Vagina (tissue), 2 donors: ENCODE measurements at regions not wholly inside any gene's neighbourhood (a gene's known extent, or its start where the extent isn't known, plus 50 kb on each side); places are given as distances from the start of the nearest gene placed in this dataset.

Experiments used
- DNase-seq, 2 donors: peaks; one replicate each; pipeline ENCODE4 v3.0.0-alpha.2; 2017; ENCODE audit errors: extremely low spot score in 2 of 2
- H3K27ac ChIP-seq: fragments of 200-600 bp; sonication (generic); one replicate; pipeline ENCODE4 v1.5.1; 2019
- H3K27me3 ChIP-seq: fragments of 200-600 bp; sonication (generic); one replicate; pipeline ENCODE4 v1.5.1; 2019
- H3K36me3 ChIP-seq, 2 donors: fragments of 200-600 bp; sonication (generic); one replicate each; pipeline ENCODE4 v1.5.1; 2017 to 2019
- H3K4me1 ChIP-seq: fragments of 200-600 bp; sonication (generic); one replicate; pipeline ENCODE4 v1.5.1; 2019
- H3K4me3 ChIP-seq, 2 donors: fragments of 200-600 bp; sonication (generic); 1 replicate in 1 of 2; 2 replicates in 1 of 2; pipeline ENCODE4 v1.5.1; 2016 to 2019
- H3K9me3 ChIP-seq: fragments of 200-600 bp; sonication (generic); one replicate; pipeline ENCODE4 v1.5.1; 2019
- CTCF ChIP-seq, 3 experiments: fragments of 450-650 bp in 2 of 3; fragments of 200-600 bp in 1 of 3; sonication (generic) in 1 of 3; IDR thresholded peaks; one replicate each; pipeline ENCODE4 v1.5.1; 2017 to 2019; ENCODE audit warnings: antibody characterized with exemption in 3 of 3, mild to moderate bottlenecking in 2 of 3, moderate library complexity in 2 of 3
- POLR2A ChIP-seq, 2 donors: fragments of 450-650 bp; IDR thresholded peaks; one replicate each; pipeline ENCODE4 v1.6.1; 2017; ENCODE audit warnings: antibody characterized with exemption in 2 of 2, mild to moderate bottlenecking in 2 of 2, moderate library complexity in 2 of 2
- POLR2AphosphoS5 ChIP-seq, 2 donors: sonication (generic); formaldehyde crosslinking; IDR thresholded peaks; one replicate each; pipeline ENCODE4 v1.9.0; 2017; ENCODE audit warnings: antibody characterized with exemption in 2 of 2, mild to moderate bottlenecking in 2 of 2, low read depth in 1 of 2; ENCODE audit not compliant: insufficient read depth in 1 of 2
- intact Hi-C: fragments of 100-400 bp; cut with DNase I; formaldehyde crosslinking; loops from one replicate; pipeline ENCODE4 v1.15.1; 2023

- intact Hi-C loops: no loop called here
- no peak for TF ChIP-seq POLR2AphosphoS5 (IDR thresholded peaks at IDR 0.05; ENCODE audit: insufficient read depth in 1 of 2, low read depth in 1 of 2)
- TF ChIP-seq CTCF (IDR thresholded peaks at IDR 0.05): no peak
- no peak for TF ChIP-seq POLR2A (IDR thresholded peaks at IDR 0.05)
These were observed 499.4 kb downstream of the NAV3 start for GRCh38 chr12:78330131-78330530.

GRCh38 chr12:78331181-78331580 lies 500.5 kb downstream of the NAV3 start:
- intact Hi-C loops: no loop called here

More at GRCh38 chr12:78330131-78330530, 499.4 kb downstream of the NAV3 start:
- Histone ChIP-seq H3K4me1 (no peaks in the 10 kb centered on the region), H3K27me3 (no peaks in the 10 kb centered on the region), H3K4me3 (no peak overlapping the region), H3K9me3 (no peaks in the 10 kb centered on the region), H3K36me3 (no peaks in the 10 kb centered on the region), H3K27ac (no peak overlapping the region)
- DNase-seq: no peak

GRCh38 chr12:78331753-78332152 lies 501.1 kb downstream of the NAV3 start:
- Histone ChIP-seq H3K4me1 (no peaks in the 10 kb centered on the region), H3K27me3 (no peaks in the 10 kb centered on the region), H3K9me3 (no peaks in the 10 kb centered on the region), H3K4me3 (no peak overlapping the region), H3K36me3 (no peaks in the 10 kb centered on the region), H3K27ac (no peak overlapping the region)
- intact Hi-C loops: no loop called here
- DNase-seq: no peak
- TF ChIP-seq POLR2AphosphoS5 (IDR thresholded peaks at IDR 0.05; ENCODE audit: insufficient read depth in 1 of 2, low read depth in 1 of 2) (no peak), POLR2A (IDR thresholded peaks at IDR 0.05) (no peak), CTCF (IDR thresholded peaks at IDR 0.05) (no peak)

More at GRCh38 chr12:78331181-78331580, 500.5 kb downstream of the NAV3 start:
- DNase-seq: no peak
- H3K27me3 ChIP-seq: no peaks in the 10 kb centered on the region
- no peaks in the 10 kb centered on the region for H3K4me1 ChIP-seq
- H3K9me3 ChIP-seq: no peaks in the 10 kb centered on the region
- no peak overlapping the region for H3K4me3 ChIP-seq
- H3K27ac ChIP-seq: no peak overlapping the region
- no peaks in the 10 kb centered on the region for H3K36me3 ChIP-seq
- TF ChIP-seq POLR2A (IDR thresholded peaks at IDR 0.05): no peak
- no peak for TF ChIP-seq CTCF (IDR thresholded peaks at IDR 0.05)
- TF ChIP-seq POLR2AphosphoS5 (IDR thresholded peaks at IDR 0.05; ENCODE audit: insufficient read depth in 1 of 2, low read depth in 1 of 2): no peak

GRCh38 chr12:78338054-78338785 lies 507.5 kb downstream of the NAV3 start:
- no peak for DNase-seq
- intact Hi-C loops: no loop called here
- no peaks in the 10 kb centered on the region for H3K4me1 ChIP-seq

More at GRCh38 chr12:78338054-78338785, 507.5 kb downstream of the NAV3 start:
- Histone ChIP-seq H3K36me3 (no peaks in the 10 kb centered on the region), H3K4me3 (no peak overlapping the region), H3K27me3 (no peaks in the 10 kb centered on the region), H3K9me3 (no peaks in the 10 kb centered on the region), H3K27ac (no peak overlapping the region)
- TF ChIP-seq CTCF (IDR thresholded peaks at IDR 0.05) (no peak), POLR2AphosphoS5 (IDR thresholded peaks at IDR 0.05; ENCODE audit: insufficient read depth in 1 of 2, low read depth in 1 of 2) (no peak), POLR2A (IDR thresholded peaks at IDR 0.05) (no peak)
